GM12878 (cell line): ENCODE measurements at regions not wholly inside any gene's neighbourhood (a gene's known extent, or its start where the extent isn't known, plus 50 kb on each side); places are given as distances from the start of the nearest gene placed in this dataset.
A peak's percentile ranks its signal among the peaks of the same experiment; 100 is the strongest.

Experiments used
- ATAC-seq: fragments of 200-7000 bp; cut with Tn5 transposase; 3 replicates; pipeline ENCODE4 v1.9.1; 2020; ENCODE audit warnings: mild to moderate bottlenecking, moderate library complexity
- BruUV-seq: library from RNA; stranded (reverse); fragments of 400-500 nt; replicated peaks from 2 replicates; lab custom pipeline; 2021; lab: Mats Ljungman, UMichigan
- CTCF ChIA-PET: fragments of 300-600 bp; sonication (Branson Sonifier 250); formaldehyde crosslinking; extraction: SDS; loops from one replicate; lab custom pipeline; 2021; ENCODE audit warnings: inconsistent platforms; lab: Yijun Ruan, JAX
- POLR2A ChIA-PET: fragments of 350-600 bp; formaldehyde crosslinking; extraction: SDS; loops from one replicate; lab custom pipeline; 2021; ENCODE audit warnings: inconsistent platforms; lab: Charles Lee
- RAD21 ChIA-PET: fragments of 300-600 bp; sonication (Branson Sonifier 250); formaldehyde crosslinking; loops from one replicate; lab custom pipeline; 2023; ENCODE audit warnings: antibody characterized with exemption; ENCODE audit not compliant: unreplicated experiment; lab: Charles Lee
- SMC1A ChIA-PET: fragments of 300-600 bp; sonication (Branson Sonifier 250); formaldehyde crosslinking; loops from one replicate; lab custom pipeline; 2023; ENCODE audit not compliant: unreplicated experiment, uncharacterized antibody; lab: Charles Lee
- DNase-seq: peaks from one replicate; pipeline ENCODE4 v3.0.0-alpha.2; 2011; ENCODE audit warnings: low read depth, low spot score
- FAIRE-seq: peaks from 3 replicates; lab custom pipeline; 2011; peaks lifted over from hg19 to GRCh38; lab: Jason Lieb, UNC
- H2AFZ ChIP-seq: 2 replicates; pipeline ENCODE4 v1.6.0; 2011; ENCODE audit warnings: low read depth, low read length, control low read depth; ENCODE audit not compliant: control insufficient read depth
- H3K27ac ChIP-seq: 2 replicates; pipeline ENCODE4 v1.5.1; 2011; ENCODE audit warnings: control low read depth; ENCODE audit not compliant: control insufficient read depth, insufficient read depth
- H3K27me3 ChIP-seq, 2 experiments: replicated peaks in 1 of 2; 2 replicates each; pipeline versions ENCODE4 v1.6.0 to v1.6.1; 2011; ENCODE audit warnings: low read length in 1 of 2; ENCODE audit not compliant: control insufficient read depth in 2 of 2, insufficient read depth in 2 of 2
- H3K36me3 ChIP-seq, 2 experiments: 2 replicates each; pipeline ENCODE4 v1.5.1; 2011; ENCODE audit warnings: low read length in 1 of 2; ENCODE audit not compliant: control insufficient read depth in 2 of 2, insufficient read depth in 2 of 2
- H3K4me1 ChIP-seq: 2 replicates; pipeline ENCODE4 v1.6.1; 2011; ENCODE audit warnings: mild to moderate bottlenecking, low read length, moderate library complexity, mixed read lengths; ENCODE audit not compliant: control insufficient read depth, insufficient read depth
- H3K4me2 ChIP-seq: 2 replicates; pipeline ENCODE4 v1.6.0; 2011; ENCODE audit warnings: control low read depth; ENCODE audit not compliant: control insufficient read depth, insufficient read depth
- H3K4me3 ChIP-seq: fragments of 200-600 bp; sonication (generic); 2 replicates; pipeline ENCODE4 v1.5.1; 2016
- H3K79me2 ChIP-seq: 2 replicates; pipeline ENCODE4 v1.6.0; 2011; ENCODE audit warnings: low read length; ENCODE audit not compliant: control insufficient read depth, insufficient read depth
- H3K9ac ChIP-seq: 2 replicates; pipeline ENCODE4 v1.8.0; 2011; ENCODE audit warnings: low read length, control low read depth, mixed read lengths; ENCODE audit not compliant: control insufficient read depth, insufficient read depth
- H3K9me3 ChIP-seq: replicated peaks from 3 replicates; pipeline ENCODE4 v1.5.1; 2011; ENCODE audit warnings: mild to moderate bottlenecking, low read length; ENCODE audit not compliant: control insufficient read depth, insufficient read depth
- H4K20me1 ChIP-seq: 2 replicates; pipeline ENCODE4 v1.6.0; 2011; ENCODE audit not compliant: control insufficient read depth, insufficient read depth
- HDAC6 ChIP-seq: fragments of 200-600 bp; sonication (generic); IDR thresholded peaks from one replicate; pipeline ENCODE4 v1.8.0; 2017; ENCODE audit warnings: antibody characterized with exemption; ENCODE audit not compliant: unreplicated experiment
- MEF2A ChIP-seq: IDR thresholded peaks from 2 replicates; pipeline ENCODE4 v1.6.1; 2011; ENCODE audit warnings: low read depth, mild to moderate bottlenecking, low read length, moderate library complexity; ENCODE audit not compliant: insufficient read depth
- SMC3 ChIP-seq: IDR thresholded peaks from 2 replicates; pipeline ENCODE4 v1.6.1; 2011; ENCODE audit warnings: low read length, improper control_type of control experiment, borderline replicate concordance
- ZNF384 ChIP-seq: IDR thresholded peaks from 2 replicates; pipeline ENCODE4 v1.6.1; 2012; ENCODE audit warnings: low read depth, mild to moderate bottlenecking, low read length, improper control_type of control experiment, borderline replicate concordance
- WGBS: methylation state at CpG from one replicate; pipeline ENCODE4 v1.1.6; 2016; ENCODE audit warnings: low lambda C conversion rate; ENCODE audit not compliant: insufficient replicate concordance, insufficient coverage; ENCODE audit errors: missing lambda C conversion rate; 5-methylcytosine and 5-hydroxymethylcytosine counted together
- in situ Hi-C: fragments of 300-500 bp; cut with MboI; formaldehyde crosslinking; loops from 9 replicates; pipeline ENCODE4 v1.14.3; 2018; ENCODE audit warnings: mixed read lengths
- intact Hi-C: fragments of 100-400 bp; cut with micrococcal nuclease; formaldehyde crosslinking; loops from one replicate; pipeline ENCODE4 v1.14.2; 2022; ENCODE audit not compliant: unreplicated experiment
- TF ChIP-seq, protein P1 (sequence below): fragments of 450-650 bp; IDR thresholded peaks from 2 replicates; pipeline ENCODE4 v1.6.1; 2016; ENCODE audit warnings: mild to moderate bottlenecking
- TF ChIP-seq, protein P2 (sequence below): IDR thresholded peaks from 2 replicates; pipeline ENCODE4 v1.6.1; 2012; ENCODE audit warnings: mild to moderate bottlenecking, low read depth, low read length
- TF ChIP-seq, protein P3 (sequence below), 3 experiments: IDR thresholded peaks in 2 of 3; conservative IDR thresholded peaks in 1 of 3; 2 replicates each; pipeline ENCODE4 v1.5.1; 2011; ENCODE audit warnings: low read depth in 3 of 3, low read length in 3 of 3, mild to moderate bottlenecking in 3 of 3, control low read depth in 2 of 3, moderate library complexity in 2 of 3, inconsistent platforms in 1 of 3, mixed read lengths in 1 of 3; ENCODE audit not compliant: control insufficient read depth in 2 of 3, insufficient read depth in 1 of 3; ENCODE audit errors: extremely low read depth in 1 of 3

DNA sequence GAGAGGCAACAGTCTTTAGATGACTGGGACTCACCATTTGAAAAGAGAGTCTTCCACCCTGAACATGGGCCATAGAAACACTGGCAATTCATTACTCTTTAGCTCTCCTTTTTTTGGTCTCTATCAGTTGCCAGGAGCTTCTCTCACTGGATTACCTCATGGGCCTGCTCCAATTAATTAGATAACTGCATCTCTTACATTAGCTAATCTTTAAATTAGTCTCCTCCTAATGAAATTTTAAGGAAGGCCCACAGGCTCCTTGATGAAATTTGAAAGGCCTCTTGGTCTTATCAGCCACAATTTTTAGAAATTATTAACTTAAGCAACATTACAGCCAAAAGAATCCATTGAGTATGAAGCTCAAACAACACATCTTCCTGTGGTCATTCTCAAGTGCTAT lies 184.4 kb downstream of the UNC5CL start (continued):
- no peak for TF ChIP-seq SMC3
- TF ChIP-seq MEF2A: no peak
- TF ChIP-seq, protein P1, sequence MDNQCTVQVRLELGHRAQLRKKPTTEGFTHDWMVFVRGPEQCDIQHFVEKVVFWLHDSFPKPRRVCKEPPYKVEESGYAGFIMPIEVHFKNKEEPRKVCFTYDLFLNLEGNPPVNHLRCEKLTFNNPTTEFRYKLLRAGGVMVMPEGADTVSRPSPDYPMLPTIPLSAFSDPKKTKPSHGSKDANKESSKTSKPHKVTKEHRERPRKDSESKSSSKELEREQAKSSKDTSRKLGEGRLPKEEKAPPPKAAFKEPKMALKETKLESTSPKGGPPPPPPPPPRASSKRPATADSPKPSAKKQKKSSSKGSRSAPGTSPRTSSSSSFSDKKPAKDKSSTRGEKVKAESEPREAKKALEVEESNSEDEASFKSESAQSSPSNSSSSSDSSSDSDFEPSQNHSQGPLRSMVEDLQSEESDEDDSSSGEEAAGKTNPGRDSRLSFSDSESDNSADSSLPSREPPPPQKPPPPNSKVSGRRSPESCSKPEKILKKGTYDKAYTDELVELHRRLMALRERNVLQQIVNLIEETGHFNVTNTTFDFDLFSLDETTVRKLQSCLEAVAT: no peak
- TF ChIP-seq, protein P2, sequence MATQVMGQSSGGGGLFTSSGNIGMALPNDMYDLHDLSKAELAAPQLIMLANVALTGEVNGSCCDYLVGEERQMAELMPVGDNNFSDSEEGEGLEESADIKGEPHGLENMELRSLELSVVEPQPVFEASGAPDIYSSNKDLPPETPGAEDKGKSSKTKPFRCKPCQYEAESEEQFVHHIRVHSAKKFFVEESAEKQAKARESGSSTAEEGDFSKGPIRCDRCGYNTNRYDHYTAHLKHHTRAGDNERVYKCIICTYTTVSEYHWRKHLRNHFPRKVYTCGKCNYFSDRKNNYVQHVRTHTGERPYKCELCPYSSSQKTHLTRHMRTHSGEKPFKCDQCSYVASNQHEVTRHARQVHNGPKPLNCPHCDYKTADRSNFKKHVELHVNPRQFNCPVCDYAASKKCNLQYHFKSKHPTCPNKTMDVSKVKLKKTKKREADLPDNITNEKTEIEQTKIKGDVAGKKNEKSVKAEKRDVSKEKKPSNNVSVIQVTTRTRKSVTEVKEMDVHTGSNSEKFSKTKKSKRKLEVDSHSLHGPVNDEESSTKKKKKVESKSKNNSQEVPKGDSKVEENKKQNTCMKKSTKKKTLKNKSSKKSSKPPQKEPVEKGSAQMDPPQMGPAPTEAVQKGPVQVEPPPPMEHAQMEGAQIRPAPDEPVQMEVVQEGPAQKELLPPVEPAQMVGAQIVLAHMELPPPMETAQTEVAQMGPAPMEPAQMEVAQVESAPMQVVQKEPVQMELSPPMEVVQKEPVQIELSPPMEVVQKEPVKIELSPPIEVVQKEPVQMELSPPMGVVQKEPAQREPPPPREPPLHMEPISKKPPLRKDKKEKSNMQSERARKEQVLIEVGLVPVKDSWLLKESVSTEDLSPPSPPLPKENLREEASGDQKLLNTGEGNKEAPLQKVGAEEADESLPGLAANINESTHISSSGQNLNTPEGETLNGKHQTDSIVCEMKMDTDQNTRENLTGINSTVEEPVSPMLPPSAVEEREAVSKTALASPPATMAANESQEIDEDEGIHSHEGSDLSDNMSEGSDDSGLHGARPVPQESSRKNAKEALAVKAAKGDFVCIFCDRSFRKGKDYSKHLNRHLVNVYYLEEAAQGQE: no peak
- no peak for TF ChIP-seq HDAC6

DNA sequence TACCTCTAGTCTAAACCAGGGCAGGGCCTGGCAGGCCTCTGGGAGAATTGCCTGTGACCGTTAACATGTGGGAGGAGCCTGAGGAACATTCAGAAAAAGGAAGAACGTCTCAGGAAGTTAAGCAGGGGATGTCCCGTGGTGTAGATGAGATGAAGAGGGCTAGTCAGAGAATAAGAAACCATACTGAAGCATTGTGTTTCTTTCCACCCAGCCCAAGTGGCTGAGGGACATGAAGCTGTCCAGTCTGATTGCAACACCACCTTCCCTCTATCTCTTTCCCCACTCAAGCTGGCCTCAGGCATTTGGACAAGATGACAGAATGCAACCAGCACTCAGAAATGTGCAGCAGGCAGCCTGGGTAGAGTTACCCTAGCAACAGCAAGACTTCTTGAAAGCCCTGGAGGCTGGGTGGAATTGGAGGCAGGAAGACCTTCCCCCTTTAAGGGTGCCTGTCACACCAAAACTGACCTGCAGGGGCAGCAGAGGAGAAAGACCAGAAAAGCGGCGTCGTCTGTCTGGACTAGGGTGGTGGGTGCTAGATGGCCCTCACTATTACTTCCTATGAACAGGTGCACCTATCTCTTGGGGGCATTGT lies 186.1 kb downstream of the UNC5CL start:
- ChIA-PET CTCF (interaction anchor here (1.3 kb wide), 1 partner anchor 153 kb away, joined by 3 read pairs; no protein-coding TSS in a partner anchor), SMC1A (no interaction called here), RAD21 (no interaction called here), POLR2A (no interaction called here)
- intact Hi-C loops: no loop called here
- DNase-seq (no peak), FAIRE-seq (peak; percentile 41), ATAC-seq (no peak)
- Histone ChIP-seq H3K79me2 (no peaks in the 10 kb centered on the region), H3K27me3 (peaks cover 0 to 2% of the 10 kb centered on the region in 2 experiments; a peak in 1 of 4 replicates), H3K9me3 (no peaks in the 10 kb centered on the region), H3K9ac (no peak overlapping the region), H3K27ac (no peak overlapping the region), H3K4me3 (no peak overlapping the region), H3K36me3 (no peaks in the 10 kb centered on the region), H3K4me2 (no peak overlapping the region), H3K4me1 (no peaks in the 10 kb centered on the region), H4K20me1 (no peaks in the 10 kb centered on the region), H2AFZ (peak overlapping the region; percentile 63)
- in situ Hi-C loops: no loop called here
- BruUV-seq: no TSS peak
- no peak for TF ChIP-seq ZNF384
- TF ChIP-seq, protein P3, sequence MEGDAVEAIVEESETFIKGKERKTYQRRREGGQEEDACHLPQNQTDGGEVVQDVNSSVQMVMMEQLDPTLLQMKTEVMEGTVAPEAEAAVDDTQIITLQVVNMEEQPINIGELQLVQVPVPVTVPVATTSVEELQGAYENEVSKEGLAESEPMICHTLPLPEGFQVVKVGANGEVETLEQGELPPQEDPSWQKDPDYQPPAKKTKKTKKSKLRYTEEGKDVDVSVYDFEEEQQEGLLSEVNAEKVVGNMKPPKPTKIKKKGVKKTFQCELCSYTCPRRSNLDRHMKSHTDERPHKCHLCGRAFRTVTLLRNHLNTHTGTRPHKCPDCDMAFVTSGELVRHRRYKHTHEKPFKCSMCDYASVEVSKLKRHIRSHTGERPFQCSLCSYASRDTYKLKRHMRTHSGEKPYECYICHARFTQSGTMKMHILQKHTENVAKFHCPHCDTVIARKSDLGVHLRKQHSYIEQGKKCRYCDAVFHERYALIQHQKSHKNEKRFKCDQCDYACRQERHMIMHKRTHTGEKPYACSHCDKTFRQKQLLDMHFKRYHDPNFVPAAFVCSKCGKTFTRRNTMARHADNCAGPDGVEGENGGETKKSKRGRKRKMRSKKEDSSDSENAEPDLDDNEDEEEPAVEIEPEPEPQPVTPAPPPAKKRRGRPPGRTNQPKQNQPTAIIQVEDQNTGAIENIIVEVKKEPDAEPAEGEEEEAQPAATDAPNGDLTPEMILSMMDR (IDR thresholded peaks at IDR 0.05 in 2 of 3, conservative IDR thresholded peaks at IDR 0.05 in 1 of 3; ENCODE audit: control insufficient read depth in 2 of 3, extremely low read depth in 1 of 3, insufficient read depth in 1 of 3, low read depth in 3 of 3, low read length in 3 of 3): peak in 2 of 3 experiments; percentile 34 to 40; a peak in 3 of 6 replicates
- 44% methylated on average over 6 of the region's 6 CpGs for WGBS
